ENCODE measurements at regions not wholly inside any gene's neighbourhood (a gene's known extent, or its start where the extent isn't known, plus 50 kb on each side); places are given as distances from the start of the nearest gene placed in this dataset.
A peak's percentile ranks its signal among the peaks of the same experiment; 100 is the strongest.
"Not testable (repeated sequence)": the region's sequence is repeated elsewhere in the genome, so short reads cannot be mapped to it uniquely, and the experiment has no call there.

GRCh38 chr13:91249370-91249769 lies 98.1 kb upstream of the MIR17HG start (continued):
- TF ChIP-seq IKZF3 (tag by site-specific recombination; IDR thresholded peaks at IDR 0.05) (no peak), ZNF26 (tag by site-specific recombination; IDR thresholded peaks at IDR 0.05) (no peak), ZNF311 (tag by site-specific recombination; IDR thresholded peaks at IDR 0.05; ENCODE audit: borderline replicate concordance) (no peak), ZNF133 (tag by site-specific recombination; IDR thresholded peaks at IDR 0.05) (no peak)

- Histone ChIP-seq H3K36me3 (ENCODE audit: control insufficient read depth in 2 of 2, insufficient read depth in 1 of 2, low read length in 2 of 2) (no peaks in the 10 kb centered on the region), H3K4me3 (ENCODE audit: low read depth, low read length) (no peak overlapping the region), H3K9me3 (ENCODE audit: control insufficient read depth, insufficient read depth, low read depth, low read length) (no peaks in the 10 kb centered on the region), H3K27ac (ENCODE audit: extremely low read depth, low read depth, low read length) (no peak overlapping the region), H3K4me1 (ENCODE audit: control insufficient read depth, insufficient read depth, low read length) (no peaks in the 10 kb centered on the region)
- TF ChIP-seq ZNF416 (tag by site-specific recombination; IDR thresholded peaks at IDR 0.05) (no peak), ZNF658 (tag by site-specific recombination; IDR thresholded peaks at IDR 0.05) (no peak), GLIS2 (tag by site-specific recombination; IDR thresholded peaks at IDR 0.05) (no peak), ZFP3 (tag by site-specific recombination; IDR thresholded peaks at IDR 0.05; ENCODE audit: low read depth) (no peak), ZNF785 (tag by site-specific recombination; IDR thresholded peaks at IDR 0.05) (no peak)
- ChIA-PET CTCF (no interaction called here), POLR2A (no interaction called here)
These were observed 97.6 kb upstream of the MIR17HG start for GRCh38 chr13:91249861-91250260.

- CTCF ChIA-PET; H3K27ac ChIP-seq (ENCODE audit: extremely low read depth, low read depth, low read length); H3K9me3 ChIP-seq (ENCODE audit: control insufficient read depth, insufficient read depth, low read depth, low read length); H3K4me3 ChIP-seq (ENCODE audit: low read depth, low read length); H3K4me1 ChIP-seq (ENCODE audit: control insufficient read depth, insufficient read depth, low read length); POLR2A ChIA-PET; H3K36me3 ChIP-seq (ENCODE audit: control insufficient read depth in 2 of 2, insufficient read depth in 1 of 2, low read length in 2 of 2): not testable (repeated sequence)
These were observed 95.9 kb upstream of the MIR17HG start for GRCh38 chr13:91251573-91251972.

- no peaks in the 10 kb centered on the region for H3K4me1 ChIP-seq (ENCODE audit: control insufficient read depth, insufficient read depth, low read length)
- H3K4me3 ChIP-seq (ENCODE audit: low read depth, low read length), result no peak overlapping the region
- no peaks in the 10 kb centered on the region for H3K36me3 ChIP-seq (ENCODE audit: control insufficient read depth in 2 of 2, insufficient read depth in 1 of 2, low read length in 2 of 2)
- CTCF ChIA-PET, result no interaction called here
- POLR2A ChIA-PET, result no interaction called here
- H3K9me3 ChIP-seq (ENCODE audit: control insufficient read depth, insufficient read depth, low read depth, low read length), result no peaks in the 10 kb centered on the region
- no peak overlapping the region for H3K27ac ChIP-seq (ENCODE audit: extremely low read depth, low read depth, low read length)
- TF ChIP-seq SETDB1 (IDR thresholded peaks at IDR 0.05; ENCODE audit: insufficient read length, low read length), result peak; percentile 51
- TF ChIP-seq YY2 (tag by site-specific recombination; IDR thresholded peaks at IDR 0.05), result no peak
These were observed 83.0 kb upstream of the MIR17HG start for GRCh38 chr13:91264484-91264883.

- no peak overlapping the region for H3K4me3 ChIP-seq (ENCODE audit: low read depth, low read length)
- H3K9me3 ChIP-seq (ENCODE audit: control insufficient read depth, insufficient read depth, low read depth, low read length), result no peaks in the 10 kb centered on the region
- ChIA-PET POLR2A (no interaction called here), CTCF (no interaction called here)
- no peaks in the 10 kb centered on the region for H3K4me1 ChIP-seq (ENCODE audit: control insufficient read depth, insufficient read depth, low read length)
- no peak overlapping the region for H3K27ac ChIP-seq (ENCODE audit: extremely low read depth, low read depth, low read length)
- H3K36me3 ChIP-seq (ENCODE audit: control insufficient read depth in 2 of 2, insufficient read depth in 1 of 2, low read length in 2 of 2), result no peaks in the 10 kb centered on the region
- no peak for TF ChIP-seq HOXA7 (CRISPR knock-in tag; IDR thresholded peaks at IDR 0.05; ENCODE audit: borderline replicate concordance)
- TF ChIP-seq YY1 (tag by site-specific recombination; IDR thresholded peaks at IDR 0.05), result no peak
- TF ChIP-seq ZNF596 (tag by site-specific recombination; IDR thresholded peaks at IDR 0.05), result no peak
- TF ChIP-seq TRIM28 (IDR thresholded peaks at IDR 0.05; ENCODE audit: borderline replicate concordance, low read length), result no peak
- TF ChIP-seq ZFHX2 (tag by site-specific recombination; conservative IDR thresholded peaks at IDR 0.05), result no peak
- no peak for TF ChIP-seq ZNF398 (tag by site-specific recombination; IDR thresholded peaks at IDR 0.05)
- no peak for TF ChIP-seq ZNF292 (tag by site-specific recombination; IDR thresholded peaks at IDR 0.05; ENCODE audit: borderline replicate concordance, low read depth)
- no peak for TF ChIP-seq TCF7L2 (IDR thresholded peaks at IDR 0.05; ENCODE audit: borderline replicate concordance, low read depth, low read length)
These were observed 78.2 kb upstream of the MIR17HG start for GRCh38 chr13:91269237-91269636.

Measured in HEK293 (cell line).